Esophagus muscularis mucosa (tissue), 3 donors: ENCODE measurements at regions not wholly inside any gene's neighbourhood (a gene's known extent, or its start where the extent isn't known, plus 50 kb on each side); places are given as distances from the start of the nearest gene placed in this dataset.

Experiments used
- CTCF ChIP-seq, 3 experiments: fragments of 200-600 bp in 2 of 3; fragments of 450-650 bp in 1 of 3; sonication (generic) in 2 of 3; IDR thresholded peaks; one replicate each; pipeline ENCODE4 v1.5.1; 2017 to 2019; ENCODE audit warnings: antibody characterized with exemption in 3 of 3, mild to moderate bottlenecking in 2 of 3, moderate library complexity in 1 of 3
- POLR2A ChIP-seq: fragments of 450-650 bp; IDR thresholded peaks from one replicate; pipeline ENCODE4 v1.6.1; 2017; ENCODE audit warnings: antibody characterized with exemption, moderate library complexity, mild to moderate bottlenecking, low read depth
- POLR2AphosphoS5 ChIP-seq, 2 donors: sonication (generic); formaldehyde crosslinking; IDR thresholded peaks; one replicate each; pipeline ENCODE4 v1.6.1; 2017; ENCODE audit warnings: antibody characterized with exemption in 2 of 2

GRCh38 chr2:16591370-16591933, 74.2 kb downstream of the CYRIA start:
- no peak for TF ChIP-seq CTCF (IDR thresholded peaks at IDR 0.05)
- no peak for TF ChIP-seq POLR2AphosphoS5 (IDR thresholded peaks at IDR 0.05)
- TF ChIP-seq POLR2A = no peak
